Mesenchymal stem cell (in vitro differentiated cells and primary cell): ENCODE measurements at regions not wholly inside any gene's neighbourhood (a gene's known extent, or its start where the extent isn't known, plus 50 kb on each side); places are given as distances from the start of the nearest gene placed in this dataset.

ENCODE experiments used
- DNase-seq: peaks from one replicate; pipeline ENCODE4 v3.0.0-alpha.2; 2013
- H2AFZ ChIP-seq: one replicate; pipeline ENCODE4 v1.6.1; 2013; ENCODE audit warnings: low read depth, mild to moderate bottlenecking, control low read depth, inconsistent platforms, low read length, moderate library complexity
- H2AK5ac ChIP-seq: 2 replicates; pipeline ENCODE4 v1.6.1; 2013; ENCODE audit warnings: low read length, moderate library complexity, mild to moderate bottlenecking, inconsistent platforms; ENCODE audit not compliant: severe bottlenecking
- H2BK120ac ChIP-seq: one replicate; pipeline ENCODE4 v1.6.1; 2013; ENCODE audit warnings: low read depth, mild to moderate bottlenecking, inconsistent platforms, low read length, moderate library complexity
- H2BK12ac ChIP-seq, 2 experiments: one replicate each; pipeline ENCODE4 v1.6.1; 2013; ENCODE audit warnings: inconsistent platforms in 2 of 2, low read length in 2 of 2, mild to moderate bottlenecking in 2 of 2, moderate library complexity in 2 of 2, control low read depth in 1 of 2
- H2BK15ac ChIP-seq: one replicate; pipeline ENCODE4 v1.6.1; 2013; ENCODE audit warnings: mild to moderate bottlenecking, low read depth, inconsistent platforms; ENCODE audit not compliant: poor library complexity, severe bottlenecking
- H2BK5ac ChIP-seq: 2 replicates; pipeline ENCODE4 v1.6.1; 2013; ENCODE audit warnings: low read depth, mild to moderate bottlenecking, low read length, control low read depth, inconsistent platforms; ENCODE audit not compliant: poor library complexity, severe bottlenecking
- H3K14ac ChIP-seq, 2 experiments: one replicate each; pipeline ENCODE4 v1.6.1; 2013; ENCODE audit warnings: inconsistent platforms in 2 of 2, low read length in 2 of 2, control low read depth in 1 of 2, mild to moderate bottlenecking in 1 of 2, moderate library complexity in 1 of 2
- H3K18ac ChIP-seq, 2 experiments: one replicate each; pipeline ENCODE4 v1.6.1; 2013; ENCODE audit warnings: inconsistent platforms in 2 of 2, low read length in 2 of 2, control low read depth in 1 of 2, low read depth in 1 of 2, mild to moderate bottlenecking in 1 of 2
- H3K23ac ChIP-seq, 2 experiments: one replicate each; pipeline ENCODE4 v1.6.1; 2013; ENCODE audit warnings: inconsistent platforms in 2 of 2, low read length in 2 of 2, mild to moderate bottlenecking in 2 of 2, moderate library complexity in 2 of 2, control low read depth in 1 of 2
- H3K27ac ChIP-seq: 2 replicates; pipeline ENCODE4 v1.5.1; 2013; ENCODE audit warnings: mild to moderate bottlenecking, moderate library complexity, low read length, control low read depth, inconsistent platforms; ENCODE audit not compliant: poor library complexity, severe bottlenecking
- H3K27me3 ChIP-seq, 2 experiments: 2 replicates each; pipeline versions ENCODE4 v1.6.1 to v1.7.0; 2013; ENCODE audit warnings: low read length in 2 of 2, mild to moderate bottlenecking in 2 of 2, moderate library complexity in 2 of 2, control low read depth in 1 of 2, inconsistent platforms in 1 of 2; ENCODE audit not compliant: control insufficient read depth in 1 of 2, insufficient read depth in 1 of 2
- H3K36me3 ChIP-seq, 2 experiments: 2 replicates each; pipeline versions ENCODE4 v1.6.1 to v1.7.0; 2013; ENCODE audit warnings: low read length in 2 of 2, control low read depth in 1 of 2, inconsistent platforms in 1 of 2, low read depth in 1 of 2, mild to moderate bottlenecking in 1 of 2; ENCODE audit not compliant: insufficient read depth in 2 of 2, control insufficient read depth in 1 of 2
- H3K4ac ChIP-seq, 2 experiments: one replicate each; pipeline ENCODE4 v1.6.1; 2013; ENCODE audit warnings: inconsistent platforms in 2 of 2, low read length in 2 of 2, mild to moderate bottlenecking in 2 of 2, moderate library complexity in 2 of 2, control low read depth in 1 of 2, low read depth in 1 of 2
- H3K4me1 ChIP-seq: 2 replicates; pipeline ENCODE4 v1.6.1; 2013; ENCODE audit warnings: low read depth, low read length, control low read depth; ENCODE audit not compliant: control insufficient read depth, insufficient read depth
- H3K4me2 ChIP-seq: 2 replicates; pipeline ENCODE4 v1.6.1; 2013; ENCODE audit warnings: low read length, mild to moderate bottlenecking, inconsistent platforms; ENCODE audit not compliant: poor library complexity, severe bottlenecking
- H3K4me3 ChIP-seq, 2 experiments: 2 replicates each; pipeline versions ENCODE4 v1.5.1 to v1.7.0; 2013; ENCODE audit warnings: low read length in 2 of 2, mild to moderate bottlenecking in 2 of 2, control low read depth in 1 of 2, low read depth in 1 of 2; ENCODE audit not compliant: insufficient read depth in 1 of 2
- H3K79me1 ChIP-seq: replicated peaks from 2 replicates; pipeline ENCODE4 v1.6.1; 2013; ENCODE audit warnings: mild to moderate bottlenecking, control low read depth, low read length, inconsistent platforms; ENCODE audit not compliant: poor library complexity, severe bottlenecking
- H3K9ac ChIP-seq: 2 replicates; pipeline ENCODE4 v1.7.0; 2013; ENCODE audit warnings: mild to moderate bottlenecking, low read length, moderate library complexity
- H3K9me3 ChIP-seq: 2 replicates; pipeline ENCODE4 v1.7.0; 2013; ENCODE audit warnings: mild to moderate bottlenecking, low read length; ENCODE audit not compliant: control insufficient read depth
- H4K8ac ChIP-seq: one replicate; pipeline ENCODE4 v1.6.1; 2013; ENCODE audit warnings: inconsistent platforms, mild to moderate bottlenecking, low read length, moderate library complexity
- H4K91ac ChIP-seq: one replicate; pipeline ENCODE4 v1.6.1; 2013; ENCODE audit warnings: mild to moderate bottlenecking, low read length, inconsistent platforms
- WGBS: methylation state at CpG from one replicate; pipeline ENCODE4 v1.1.7; 2013; ENCODE audit warnings: mixed read lengths; 5-methylcytosine and 5-hydroxymethylcytosine counted together

DNA sequence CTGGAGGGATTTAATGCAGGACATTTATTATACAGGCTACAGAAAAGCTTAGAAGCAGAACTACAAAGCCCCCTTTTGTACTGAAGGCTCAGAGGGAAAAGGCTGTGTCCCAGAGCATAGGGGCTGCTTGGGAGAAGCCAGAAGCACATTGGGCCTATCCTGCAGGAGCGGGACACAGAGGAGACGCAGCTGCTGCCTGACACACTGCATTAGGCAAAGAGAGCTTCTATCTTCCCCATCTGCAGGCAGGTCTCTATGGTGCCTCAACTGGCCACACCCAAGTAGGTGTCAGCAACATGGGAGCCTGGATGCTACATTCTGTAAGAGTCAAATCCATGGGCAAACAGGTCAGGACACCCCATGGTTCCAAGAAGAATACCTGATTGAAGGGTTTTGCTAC lies 595.9 kb downstream of the AJAP1 start:
- no peak overlapping the region for H2BK12ac ChIP-seq
- H2BK120ac ChIP-seq: no peak overlapping the region
- no peak for DNase-seq
- H2AK5ac ChIP-seq: no peak overlapping the region
- H3K9ac ChIP-seq: no peak overlapping the region
- H3K79me1 ChIP-seq: no peaks in the 10 kb centered on the region
- no peak overlapping the region for H3K4me3 ChIP-seq
- H3K14ac ChIP-seq: no peak overlapping the region
- no peak overlapping the region for H2AFZ ChIP-seq
- H3K4ac ChIP-seq: no peak overlapping the region
- no peak overlapping the region for H3K18ac ChIP-seq
- no peak overlapping the region for H4K8ac ChIP-seq
- no peak overlapping the region for H3K4me2 ChIP-seq
- no peak overlapping the region for H2BK15ac ChIP-seq
- H3K9me3 ChIP-seq: no peaks in the 10 kb centered on the region
- no peak overlapping the region for H3K23ac ChIP-seq
- no peaks in the 10 kb centered on the region for H3K4me1 ChIP-seq
- 85% methylated on average over 2 of the region's 2 CpGs for WGBS
- H3K27ac ChIP-seq: no peak overlapping the region
- H2BK5ac ChIP-seq: no peak overlapping the region
- no peak overlapping the region for H4K91ac ChIP-seq
- H3K36me3 ChIP-seq: no peaks in the 10 kb centered on the region
- H3K27me3 ChIP-seq: no peaks in the 10 kb centered on the region

DNA sequence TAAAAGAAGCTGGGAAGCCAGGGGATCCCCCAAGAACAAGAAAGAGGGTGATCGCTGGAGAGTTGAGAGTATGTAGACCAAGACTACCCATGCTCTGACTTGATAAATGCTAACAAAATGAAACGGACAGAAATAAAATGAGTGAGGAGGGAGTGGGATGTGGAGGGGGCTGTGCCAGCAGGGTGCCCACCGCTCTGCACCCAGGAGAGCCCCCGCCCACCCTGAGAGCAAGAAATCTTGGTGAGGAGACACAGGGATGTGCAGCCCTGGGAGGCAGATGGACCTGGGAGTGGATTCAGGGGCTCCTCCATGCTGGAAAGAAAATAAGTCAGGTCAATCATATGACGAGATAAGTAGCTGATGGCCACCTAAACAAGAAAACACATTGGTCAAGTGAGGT lies 590.9 kb downstream of the AJAP1 start:
- no peaks in the 10 kb centered on the region for H3K4me1 ChIP-seq

DNA sequence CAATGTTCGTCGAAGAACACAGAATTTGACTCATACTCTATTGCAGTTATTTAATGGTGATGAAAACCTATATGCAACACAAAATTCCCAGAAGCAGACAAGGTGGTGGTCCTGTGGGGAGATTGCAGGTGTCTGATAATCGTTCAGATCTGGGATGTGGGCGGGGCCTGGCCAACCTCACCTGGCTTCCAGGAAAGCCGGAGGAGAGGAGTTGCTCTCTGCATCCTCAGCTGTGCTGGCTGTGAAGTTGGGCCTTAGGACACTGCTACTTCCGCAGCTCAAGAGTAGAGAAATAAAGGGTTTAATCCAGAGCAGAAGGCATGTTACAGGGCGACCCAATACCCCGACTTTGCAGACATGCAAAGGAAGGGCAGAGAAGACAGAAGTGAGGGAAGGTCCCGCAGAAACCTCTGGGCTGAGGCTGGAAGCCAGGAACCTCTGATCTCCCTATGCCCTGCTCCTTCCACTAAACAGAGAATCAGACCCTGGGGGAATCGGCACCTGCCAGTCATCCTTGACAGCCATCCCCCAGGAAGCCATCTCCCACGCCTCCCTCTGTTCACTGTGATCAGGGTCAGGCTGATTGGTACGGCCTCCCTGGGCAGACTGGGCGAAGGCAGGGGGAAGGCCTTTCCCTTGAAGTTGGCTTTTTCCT lies 590.3 kb downstream of the AJAP1 start:
- H3K18ac ChIP-seq: no peak overlapping the region
- no peaks in the 10 kb centered on the region for H3K27me3 ChIP-seq
- H3K9me3 ChIP-seq: no peaks in the 10 kb centered on the region
- no peak overlapping the region for H2AK5ac ChIP-seq
- H3K4me3 ChIP-seq: no peak overlapping the region
- H3K14ac ChIP-seq: no peak overlapping the region
- no peak overlapping the region for H2BK5ac ChIP-seq
- H2BK12ac ChIP-seq: no peak overlapping the region
- H2BK15ac ChIP-seq: no peak overlapping the region
- H3K9ac ChIP-seq: no peak overlapping the region
- no peaks in the 10 kb centered on the region for H3K79me1 ChIP-seq
- no peak overlapping the region for H3K23ac ChIP-seq
- no peak for DNase-seq
- H3K4ac ChIP-seq: no peak overlapping the region
- H3K4me2 ChIP-seq: no peak overlapping the region
- no peak overlapping the region for H4K91ac ChIP-seq
- no peak overlapping the region for H2AFZ ChIP-seq
- no peak overlapping the region for H3K27ac ChIP-seq
- no peak overlapping the region for H4K8ac ChIP-seq
- no peak overlapping the region for H2BK120ac ChIP-seq
- H3K36me3 ChIP-seq: no peaks in the 10 kb centered on the region
- no peaks in the 10 kb centered on the region for H3K4me1 ChIP-seq
- WGBS: 65% methylated on average over 11 of the region's 13 CpGs

More for the DNA sequence above, 590.9 kb downstream of the AJAP1 start:
- Histone ChIP-seq H2BK15ac (no peak overlapping the region), H3K18ac (no peak overlapping the region), H3K4ac (no peak overlapping the region), H2BK120ac (no peak overlapping the region), H3K27ac (no peak overlapping the region), H2BK5ac (no peak overlapping the region), H3K9me3 (no peaks in the 10 kb centered on the region), H2BK12ac (no peak overlapping the region), H3K4me2 (no peak overlapping the region), H4K8ac (no peak overlapping the region), H3K79me1 (no peaks in the 10 kb centered on the region), H3K23ac (no peak overlapping the region), H3K9ac (no peak overlapping the region), H3K36me3 (no peaks in the 10 kb centered on the region), H2AK5ac (no peak overlapping the region), H3K4me3 (no peak overlapping the region), H4K91ac (no peak overlapping the region), H3K27me3 (no peaks in the 10 kb centered on the region), H2AFZ (no peak overlapping the region), H3K14ac (no peak overlapping the region)
- WGBS: 69% methylated on average over 5 of the region's 5 CpGs
- no peak for DNase-seq

DNA sequence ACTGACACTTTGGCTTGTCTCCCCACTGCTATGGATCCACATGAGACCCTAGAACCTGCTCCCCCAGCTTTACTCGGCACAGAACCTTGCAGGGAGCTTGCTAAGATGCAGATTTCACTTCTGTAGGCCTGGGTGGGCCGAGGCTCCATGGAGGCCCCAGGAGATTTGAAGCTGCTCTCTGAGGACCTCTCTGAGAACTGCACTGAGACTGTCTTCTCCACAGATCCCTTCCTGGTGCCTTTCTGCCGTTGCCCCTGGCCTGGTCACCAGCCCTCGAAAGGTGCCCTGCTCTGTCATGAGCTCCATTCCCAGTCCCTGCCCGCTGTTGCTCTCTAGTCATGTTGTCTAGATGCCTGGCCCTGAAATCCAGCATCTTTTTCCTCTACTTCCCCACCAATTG lies 588.4 kb downstream of the AJAP1 start:
- H2BK12ac ChIP-seq: no peak overlapping the region
- no peak overlapping the region for H3K23ac ChIP-seq
- H3K4me3 ChIP-seq: no peak overlapping the region
- no peak overlapping the region for H3K4ac ChIP-seq
- no peak overlapping the region for H2BK5ac ChIP-seq
- H2BK120ac ChIP-seq: no peak overlapping the region
- no peaks in the 10 kb centered on the region for H3K79me1 ChIP-seq
- H2AK5ac ChIP-seq: no peak overlapping the region
- no peak overlapping the region for H3K27ac ChIP-seq
- no peak overlapping the region for H3K18ac ChIP-seq
- H3K9me3 ChIP-seq: peaks cover 8% of the 10 kb centered on the region
- no peaks in the 10 kb centered on the region for H3K4me1 ChIP-seq
- no peaks in the 10 kb centered on the region for H3K27me3 ChIP-seq
- WGBS: 29% methylated on average over 5 of the region's 5 CpGs
- no peak overlapping the region for H3K14ac ChIP-seq
- H4K91ac ChIP-seq: no peak overlapping the region
- no peak overlapping the region for H4K8ac ChIP-seq
- H3K36me3 ChIP-seq: no peaks in the 10 kb centered on the region
- H2BK15ac ChIP-seq: no peak overlapping the region
- no peak overlapping the region for H2AFZ ChIP-seq
- no peak overlapping the region for H3K9ac ChIP-seq
- DNase-seq: no peak
- no peak overlapping the region for H3K4me2 ChIP-seq
